ENCODE measurements at regions not wholly inside any gene's neighbourhood (a gene's known extent, or its start where the extent isn't known, plus 50 kb on each side); places are given as distances from the start of the nearest gene placed in this dataset.

DNA sequence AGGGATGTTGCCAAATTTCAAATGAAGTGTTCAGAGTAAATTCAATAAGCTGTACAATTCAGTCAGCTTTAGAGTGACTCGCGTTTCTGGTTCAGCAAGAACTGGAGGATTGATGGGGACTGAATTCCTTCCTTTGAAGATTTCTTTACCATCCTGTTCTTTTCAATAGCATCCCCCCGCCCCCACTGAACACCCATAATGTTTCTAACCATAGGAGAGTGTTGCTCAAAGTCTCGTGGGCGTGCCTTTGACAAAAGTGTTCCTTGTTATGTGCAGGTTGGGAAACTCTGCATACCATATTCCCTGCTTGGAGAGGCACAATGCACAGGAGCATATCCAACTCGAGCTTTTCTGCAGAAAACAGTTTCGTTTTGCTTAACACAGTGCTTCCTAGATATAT lies 323.5 kb upstream of the CASK start:
- no peak overlapping the region for H3K27ac ChIP-seq (ENCODE audit: poor library complexity, severe bottlenecking)
- H3K27me3 ChIP-seq (ENCODE audit: insufficient read depth, poor library complexity, severe bottlenecking), result no peaks in the 10 kb centered on the region
- no peak overlapping the region for H3K4me3 ChIP-seq (ENCODE audit: severe bottlenecking)

GRCh38 chrX:42242004-42242403 lies 318.6 kb upstream of the CASK start:
- no peaks in the 10 kb centered on the region for H3K9me3 ChIP-seq (ENCODE audit: severe bottlenecking)
- H3K4me1 ChIP-seq (ENCODE audit: insufficient read depth, poor library complexity, severe bottlenecking), result no peaks in the 10 kb centered on the region
- no peaks in the 10 kb centered on the region for H3K27me3 ChIP-seq (ENCODE audit: insufficient read depth, poor library complexity, severe bottlenecking)
- no peak overlapping the region for H3K4me3 ChIP-seq (ENCODE audit: severe bottlenecking)
- TF ChIP-seq, protein P1, sequence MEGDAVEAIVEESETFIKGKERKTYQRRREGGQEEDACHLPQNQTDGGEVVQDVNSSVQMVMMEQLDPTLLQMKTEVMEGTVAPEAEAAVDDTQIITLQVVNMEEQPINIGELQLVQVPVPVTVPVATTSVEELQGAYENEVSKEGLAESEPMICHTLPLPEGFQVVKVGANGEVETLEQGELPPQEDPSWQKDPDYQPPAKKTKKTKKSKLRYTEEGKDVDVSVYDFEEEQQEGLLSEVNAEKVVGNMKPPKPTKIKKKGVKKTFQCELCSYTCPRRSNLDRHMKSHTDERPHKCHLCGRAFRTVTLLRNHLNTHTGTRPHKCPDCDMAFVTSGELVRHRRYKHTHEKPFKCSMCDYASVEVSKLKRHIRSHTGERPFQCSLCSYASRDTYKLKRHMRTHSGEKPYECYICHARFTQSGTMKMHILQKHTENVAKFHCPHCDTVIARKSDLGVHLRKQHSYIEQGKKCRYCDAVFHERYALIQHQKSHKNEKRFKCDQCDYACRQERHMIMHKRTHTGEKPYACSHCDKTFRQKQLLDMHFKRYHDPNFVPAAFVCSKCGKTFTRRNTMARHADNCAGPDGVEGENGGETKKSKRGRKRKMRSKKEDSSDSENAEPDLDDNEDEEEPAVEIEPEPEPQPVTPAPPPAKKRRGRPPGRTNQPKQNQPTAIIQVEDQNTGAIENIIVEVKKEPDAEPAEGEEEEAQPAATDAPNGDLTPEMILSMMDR (IDR thresholded peaks at IDR 0.05; ENCODE audit: poor library complexity, severe bottlenecking), result no peak
- no peaks in the 10 kb centered on the region for H3K36me3 ChIP-seq (ENCODE audit: low read depth)
- H3K27ac ChIP-seq (ENCODE audit: poor library complexity, severe bottlenecking), result no peak overlapping the region
- ATAC-seq (ENCODE audit: low read depth) (no peak), DNase-seq (ENCODE audit: low spot score) (no peak)

More for the DNA sequence above, 323.5 kb upstream of the CASK start:
- Histone ChIP-seq H3K9me3 (ENCODE audit: severe bottlenecking) (no peaks in the 10 kb centered on the region), H3K36me3 (ENCODE audit: low read depth) (no peaks in the 10 kb centered on the region), H3K4me1 (ENCODE audit: insufficient read depth, poor library complexity, severe bottlenecking) (no peaks in the 10 kb centered on the region)
- ATAC-seq (ENCODE audit: low read depth) (peak; percentile 33; the same call in 1 of the 3 replicates), DNase-seq (ENCODE audit: low spot score) (no peak)
- TF ChIP-seq, protein P1 (IDR thresholded peaks at IDR 0.05; ENCODE audit: poor library complexity, severe bottlenecking), result no peak

DNA sequence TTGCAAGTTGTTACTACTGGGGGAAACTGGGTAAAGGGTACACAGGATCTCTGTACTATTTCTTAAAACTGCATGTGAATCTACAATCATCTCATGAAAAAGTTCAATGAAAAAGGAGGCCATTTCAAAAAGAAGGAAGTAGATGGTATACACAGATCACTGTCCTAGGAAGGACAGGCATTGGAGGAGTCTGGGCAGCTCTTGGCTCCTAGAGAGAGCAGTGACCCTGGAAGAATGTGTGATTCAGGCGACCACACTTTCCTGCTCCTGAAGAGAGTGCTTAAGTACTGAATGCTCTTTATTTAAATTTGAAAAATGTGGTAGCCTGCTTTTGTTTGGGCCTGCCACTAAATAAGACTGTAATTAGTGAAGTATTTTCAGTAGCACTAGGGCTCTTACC lies 318.1 kb upstream of the CASK start:
- TF ChIP-seq, protein P1 (IDR thresholded peaks at IDR 0.05; ENCODE audit: poor library complexity, severe bottlenecking), result no peak
- ATAC-seq (ENCODE audit: low read depth), result no peak
- Histone ChIP-seq H3K27me3 (ENCODE audit: insufficient read depth, poor library complexity, severe bottlenecking) (no peaks in the 10 kb centered on the region), H3K27ac (ENCODE audit: poor library complexity, severe bottlenecking) (no peak overlapping the region), H3K36me3 (ENCODE audit: low read depth) (no peaks in the 10 kb centered on the region), H3K4me3 (ENCODE audit: severe bottlenecking) (no peak overlapping the region), H3K4me1 (ENCODE audit: insufficient read depth, poor library complexity, severe bottlenecking) (no peaks in the 10 kb centered on the region), H3K9me3 (ENCODE audit: severe bottlenecking) (no peaks in the 10 kb centered on the region)
- no peak for DNase-seq (ENCODE audit: low spot score)

- H3K4me1 ChIP-seq (ENCODE audit: insufficient read depth, poor library complexity, severe bottlenecking), result no peaks in the 10 kb centered on the region
- H3K4me3 ChIP-seq (ENCODE audit: severe bottlenecking), result no peak overlapping the region
- no peaks in the 10 kb centered on the region for H3K9me3 ChIP-seq (ENCODE audit: severe bottlenecking)
- TF ChIP-seq, protein P1 (IDR thresholded peaks at IDR 0.05; ENCODE audit: poor library complexity, severe bottlenecking), result no peak
- no peaks in the 10 kb centered on the region for H3K27me3 ChIP-seq (ENCODE audit: insufficient read depth, poor library complexity, severe bottlenecking)
- H3K27ac ChIP-seq (ENCODE audit: poor library complexity, severe bottlenecking), result no peak overlapping the region
- no peaks in the 10 kb centered on the region for H3K36me3 ChIP-seq (ENCODE audit: low read depth)
- DNase-seq (ENCODE audit: low spot score) (no peak), ATAC-seq (ENCODE audit: low read depth) (no peak)
Observed at GRCh38 chrX:42237956-42238355, 314.6 kb upstream of the CASK start.

DNA sequence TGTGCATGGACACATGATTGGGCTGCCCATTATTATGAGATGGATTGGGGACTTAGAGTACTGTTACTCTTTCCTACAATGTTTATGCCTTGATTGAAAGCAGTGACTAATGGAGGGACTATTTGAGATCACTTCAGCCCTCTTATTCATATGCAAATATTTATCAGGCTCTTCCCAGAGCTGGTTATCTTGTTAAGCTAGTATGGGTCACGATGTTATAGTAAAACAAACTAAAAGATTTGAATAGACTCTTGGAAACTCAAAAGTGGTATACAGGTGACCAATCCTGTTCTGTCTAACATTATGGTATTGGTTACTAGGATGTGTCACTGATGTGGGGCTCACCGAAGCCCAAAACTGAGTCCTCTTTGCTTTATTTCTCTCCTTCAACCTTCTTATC lies 306.2 kb upstream of the CASK start:
- no peak overlapping the region for H3K27ac ChIP-seq (ENCODE audit: poor library complexity, severe bottlenecking)
- no peak for ATAC-seq (ENCODE audit: low read depth)
- no peaks in the 10 kb centered on the region for H3K36me3 ChIP-seq (ENCODE audit: low read depth)
- TF ChIP-seq, protein P1 (IDR thresholded peaks at IDR 0.05; ENCODE audit: poor library complexity, severe bottlenecking), result no peak
- no peak overlapping the region for H3K4me3 ChIP-seq (ENCODE audit: severe bottlenecking)
- no peaks in the 10 kb centered on the region for H3K27me3 ChIP-seq (ENCODE audit: insufficient read depth, poor library complexity, severe bottlenecking)
- H3K9me3 ChIP-seq (ENCODE audit: severe bottlenecking), result no peaks in the 10 kb centered on the region
- DNase-seq (ENCODE audit: low spot score), result no peak
- H3K4me1 ChIP-seq (ENCODE audit: insufficient read depth, poor library complexity, severe bottlenecking), result no peaks in the 10 kb centered on the region

Measured in RWPE2 (cell line).